Type B pancreatic cell (in vitro differentiated cells): ENCODE measurements at regions not wholly inside any gene's neighbourhood (a gene's known extent, or its start where the extent isn't known, plus 50 kb on each side); places are given as distances from the start of the nearest gene placed in this dataset.

Experiments used
- DNase-seq: peaks from one replicate; pipeline ENCODE4 v3.0.0; 2021; ENCODE audit warnings: mixed read lengths; ENCODE audit not compliant: unreplicated experiment; ENCODE audit errors: extremely low spot score
- H3K27ac Mint-ChIP-seq: 2 replicates; pipeline ENCODE4 v1.8.0; 2021; ENCODE audit warnings: mild to moderate bottlenecking, mixed read lengths
- H3K27me3 Mint-ChIP-seq: 2 replicates; pipeline ENCODE4 v1.8.0; 2021; ENCODE audit warnings: mixed read lengths
- H3K36me3 Mint-ChIP-seq: 2 replicates; pipeline ENCODE4 v1.8.0; 2021; ENCODE audit warnings: mixed read lengths
- H3K4me1 Mint-ChIP-seq: one replicate; pipeline ENCODE4 v1.8.0; 2021; ENCODE audit warnings: mixed read lengths; ENCODE audit not compliant: unreplicated experiment
- H3K4me3 Mint-ChIP-seq: 2 replicates; pipeline ENCODE4 v1.8.0; 2021; ENCODE audit warnings: mild to moderate bottlenecking, mixed read lengths
- H3K9me3 Mint-ChIP-seq: 2 replicates; pipeline ENCODE4 v1.8.0; 2021; ENCODE audit warnings: mixed read lengths
- TF ChIP-seq, protein P1 (sequence below): fragments of 200-600 bp; sonication (generic); conservative IDR thresholded peaks from 2 replicates; pipeline ENCODE4 v1.5.0; 2021; ENCODE audit warnings: antibody characterized with exemption, mild to moderate bottlenecking

DNA sequence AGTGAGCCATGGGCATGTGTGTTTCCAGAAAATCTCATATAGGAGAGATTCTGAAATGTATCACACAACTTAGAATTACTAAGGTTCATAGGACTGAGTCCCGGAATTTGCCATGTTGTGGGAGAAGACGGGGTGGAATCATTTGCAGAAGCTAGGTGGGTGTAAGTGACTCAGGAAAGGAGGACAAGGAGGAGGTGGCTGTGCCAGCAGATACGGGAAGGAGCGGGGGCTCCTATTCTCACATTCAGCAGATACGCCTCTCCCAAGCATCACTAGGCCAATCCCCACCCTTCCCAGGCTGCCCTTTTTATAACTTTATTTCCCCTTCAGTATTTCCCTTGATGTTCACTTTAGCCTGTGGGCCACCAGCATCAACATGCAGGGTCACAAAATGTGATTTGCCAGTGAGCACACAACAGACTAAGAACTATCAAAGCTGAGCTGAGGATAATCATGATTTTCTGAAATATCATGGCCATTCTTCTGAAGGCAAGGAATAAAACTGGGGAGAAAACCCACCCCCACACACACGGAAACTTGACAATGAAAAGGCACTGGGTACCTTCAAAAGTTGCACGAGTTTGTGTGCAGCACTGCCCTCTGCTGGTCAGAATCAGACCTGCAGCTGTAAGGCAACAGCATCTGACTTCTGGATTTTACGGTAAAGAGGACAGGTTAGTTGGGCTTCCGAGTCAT is 133.2 kb downstream of the MTX3 start:
- Mint-ChIP-seq H3K27me3 (peaks cover 30% of the 10 kb centered on the region), H3K27ac (no peak overlapping the region), H3K9me3 (no peaks in the 10 kb centered on the region), H3K36me3 (no peaks in the 10 kb centered on the region), H3K4me1 (no peaks in the 10 kb centered on the region), H3K4me3 (no peak overlapping the region)
- TF ChIP-seq, protein P1, sequence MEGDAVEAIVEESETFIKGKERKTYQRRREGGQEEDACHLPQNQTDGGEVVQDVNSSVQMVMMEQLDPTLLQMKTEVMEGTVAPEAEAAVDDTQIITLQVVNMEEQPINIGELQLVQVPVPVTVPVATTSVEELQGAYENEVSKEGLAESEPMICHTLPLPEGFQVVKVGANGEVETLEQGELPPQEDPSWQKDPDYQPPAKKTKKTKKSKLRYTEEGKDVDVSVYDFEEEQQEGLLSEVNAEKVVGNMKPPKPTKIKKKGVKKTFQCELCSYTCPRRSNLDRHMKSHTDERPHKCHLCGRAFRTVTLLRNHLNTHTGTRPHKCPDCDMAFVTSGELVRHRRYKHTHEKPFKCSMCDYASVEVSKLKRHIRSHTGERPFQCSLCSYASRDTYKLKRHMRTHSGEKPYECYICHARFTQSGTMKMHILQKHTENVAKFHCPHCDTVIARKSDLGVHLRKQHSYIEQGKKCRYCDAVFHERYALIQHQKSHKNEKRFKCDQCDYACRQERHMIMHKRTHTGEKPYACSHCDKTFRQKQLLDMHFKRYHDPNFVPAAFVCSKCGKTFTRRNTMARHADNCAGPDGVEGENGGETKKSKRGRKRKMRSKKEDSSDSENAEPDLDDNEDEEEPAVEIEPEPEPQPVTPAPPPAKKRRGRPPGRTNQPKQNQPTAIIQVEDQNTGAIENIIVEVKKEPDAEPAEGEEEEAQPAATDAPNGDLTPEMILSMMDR: peak; percentile 97
- DNase-seq: no peak

DNA sequence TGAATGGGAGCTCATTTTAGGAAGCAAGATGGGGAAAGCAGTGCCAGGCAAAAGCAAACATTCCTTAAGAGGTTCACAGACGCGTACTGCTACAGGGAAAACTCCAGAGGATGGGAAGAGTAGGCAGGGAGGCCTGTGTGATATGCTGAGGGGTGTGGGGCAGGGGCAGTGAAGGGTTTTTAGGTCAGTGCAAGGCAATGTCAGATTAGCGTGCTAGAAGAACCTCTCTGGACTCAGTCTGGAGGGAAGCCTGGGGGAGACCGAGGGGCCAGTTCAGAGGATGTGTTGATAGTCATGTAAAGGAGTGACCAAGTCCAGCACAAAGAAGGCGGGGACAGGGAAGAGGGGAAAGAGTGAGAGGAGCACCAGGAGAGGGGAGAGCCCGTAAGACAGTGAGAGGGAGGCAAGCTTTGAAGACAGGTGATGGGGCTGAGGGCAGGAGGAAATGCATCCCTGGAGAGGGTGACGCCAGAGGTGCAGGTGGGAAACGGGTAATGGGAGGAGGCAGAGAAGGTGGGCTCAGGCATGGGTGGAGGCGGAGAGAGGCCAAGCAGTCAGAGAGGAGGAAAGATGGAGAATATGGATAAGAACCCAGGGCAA is 134.5 kb downstream of the MTX3 start:
- Mint-ChIP-seq H3K4me3 (no peak overlapping the region), H3K27ac (no peak overlapping the region), H3K4me1 (no peaks in the 10 kb centered on the region), H3K9me3 (no peaks in the 10 kb centered on the region), H3K36me3 (no peaks in the 10 kb centered on the region), H3K27me3 (peaks cover 34% of the 10 kb centered on the region)
- TF ChIP-seq, protein P1: no peak
- DNase-seq: no peak

DNA sequence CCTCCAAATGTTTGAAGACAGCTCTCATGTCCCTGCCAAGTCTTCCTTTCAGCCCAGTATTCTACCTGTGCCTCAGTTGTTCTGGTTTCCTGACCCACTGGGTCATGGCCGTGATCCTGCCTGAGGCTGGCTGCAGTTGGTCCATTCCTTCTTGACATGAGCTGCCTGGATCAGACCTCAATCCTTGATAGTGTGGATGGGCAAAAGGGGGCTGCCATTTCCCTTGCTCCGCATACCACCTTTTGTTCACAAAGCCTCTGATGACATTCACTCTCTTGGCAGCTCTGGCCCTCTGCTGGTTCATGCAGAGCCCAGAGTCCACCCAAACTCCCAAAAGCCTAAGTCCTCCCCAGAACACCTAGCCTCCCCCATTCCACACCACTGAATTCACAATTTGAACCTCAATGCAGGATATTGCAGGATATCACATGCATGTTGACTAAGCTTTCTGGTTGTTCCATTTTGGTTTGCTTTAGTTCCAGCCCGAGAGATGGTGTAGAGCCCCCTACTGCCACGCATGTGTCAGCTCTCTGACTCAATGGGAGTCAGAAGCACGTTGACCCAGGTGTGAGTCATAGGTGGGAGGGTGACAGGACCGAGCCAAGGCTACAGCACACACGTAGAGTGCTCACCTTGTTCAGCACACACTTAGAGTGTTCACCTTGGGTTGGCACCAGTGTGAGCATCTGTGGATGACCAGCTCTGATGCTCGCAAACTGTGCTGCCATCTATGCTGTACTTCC is 137.2 kb downstream of the MTX3 start:
- Mint-ChIP-seq H3K9me3 (no peaks in the 10 kb centered on the region), H3K4me3 (no peak overlapping the region), H3K36me3 (no peaks in the 10 kb centered on the region), H3K4me1 (no peaks in the 10 kb centered on the region), H3K27ac (no peak overlapping the region), H3K27me3 (peaks cover 33% of the 10 kb centered on the region)
- peak; percentile 18 for DNase-seq
- TF ChIP-seq, protein P1: no peak

DNA sequence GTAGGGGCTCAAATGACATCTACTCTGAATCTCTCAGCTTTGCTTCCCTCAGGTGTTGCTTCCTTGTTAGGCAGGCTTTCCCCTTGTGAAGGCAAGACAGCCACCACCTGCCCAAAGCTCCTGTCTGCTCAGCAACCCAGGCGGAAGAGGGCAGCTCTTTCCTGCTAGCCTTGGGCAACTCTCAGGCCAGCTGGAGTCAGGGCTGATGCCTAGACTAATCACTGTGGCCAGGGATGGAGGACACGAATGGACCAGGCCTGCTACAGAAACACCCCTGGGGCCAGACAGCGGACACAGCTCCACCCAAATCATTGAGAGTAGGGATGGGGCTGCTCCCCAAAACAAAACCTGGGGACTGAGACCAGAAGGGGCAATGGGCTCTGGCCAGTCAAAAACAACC is 138.0 kb downstream of the MTX3 start:
- H3K27ac Mint-ChIP-seq: no peak overlapping the region
- H3K36me3 Mint-ChIP-seq: no peaks in the 10 kb centered on the region
- peaks cover 33% of the 10 kb centered on the region for H3K27me3 Mint-ChIP-seq
- TF ChIP-seq, protein P1: no peak
- no peak overlapping the region for H3K4me3 Mint-ChIP-seq
- no peaks in the 10 kb centered on the region for H3K9me3 Mint-ChIP-seq
- H3K4me1 Mint-ChIP-seq: no peaks in the 10 kb centered on the region
- peak; percentile 43 for DNase-seq

DNA sequence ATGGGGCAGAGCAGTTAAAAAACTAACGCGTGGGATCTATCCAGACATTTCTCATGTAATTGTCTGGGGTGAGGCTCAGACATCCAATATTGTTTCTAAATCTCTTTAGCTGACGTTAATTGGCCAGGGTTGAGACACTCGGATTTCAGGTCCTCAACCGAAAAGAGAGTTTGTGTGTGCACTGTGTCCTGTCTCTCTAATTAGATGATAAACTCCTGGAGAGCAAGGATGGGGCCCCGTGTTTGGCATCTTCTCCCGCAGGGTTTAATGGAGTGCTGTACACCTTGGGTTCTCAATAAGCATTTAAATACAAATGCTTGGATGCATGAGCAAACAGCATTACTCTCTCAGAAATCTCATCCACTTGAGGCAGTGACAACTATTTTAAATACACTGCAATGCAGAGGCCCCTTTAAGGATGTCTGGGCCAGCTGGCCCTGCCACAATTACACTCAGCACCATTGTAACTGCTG is 139.6 kb downstream of the MTX3 start:
- Mint-ChIP-seq H3K36me3 (no peaks in the 10 kb centered on the region), H3K9me3 (no peaks in the 10 kb centered on the region), H3K27ac (no peak overlapping the region), H3K4me1 (no peaks in the 10 kb centered on the region), H3K4me3 (no peak overlapping the region), H3K27me3 (peaks cover 33% of the 10 kb centered on the region)
- peak; percentile 4 for DNase-seq
- TF ChIP-seq, protein P1: no peak
